GM23338 (cell line): ENCODE measurements at regions not wholly inside any gene's neighbourhood (a gene's known extent, or its start where the extent isn't known, plus 50 kb on each side); places are given as distances from the start of the nearest gene placed in this dataset.

ENCODE experiments used
- ATAC-seq: fragments of 200-7000 bp; cut with Tn5 transposase; 3 replicates; pipeline ENCODE4 v1.9.1; 2020
- DNase-seq: peaks from one replicate; pipeline ENCODE4 v3.0.0-alpha.2; 2015; ENCODE audit warnings: low spot score
- H2AFZ ChIP-seq: fragments of 200-600 bp; sonication (generic); 2 replicates; pipeline ENCODE4 v1.8.0; 2016; ENCODE audit warnings: antibody characterized with exemption, mild to moderate bottlenecking, moderate library complexity
- H3F3A ChIP-seq: fragments of 200-600 bp; sonication (generic); replicated peaks from 2 replicates; pipeline ENCODE4 v1.8.0; 2017; ENCODE audit warnings: antibody characterized with exemption, mixed run types, low read depth
- H3K27ac ChIP-seq: fragments of 200-600 bp; sonication (generic); 2 replicates; pipeline ENCODE4 v1.6.1; 2016; ENCODE audit warnings: low read depth
- H3K27me3 ChIP-seq: fragments of 200-600 bp; sonication (generic); 2 replicates; pipeline ENCODE4 v1.8.0; 2016; ENCODE audit warnings: mild to moderate bottlenecking, mixed run types, moderate library complexity; ENCODE audit not compliant: insufficient read depth
- H3K36me3 ChIP-seq: fragments of 200-600 bp; sonication (generic); 2 replicates; pipeline ENCODE4 v1.8.0; 2016; ENCODE audit warnings: mild to moderate bottlenecking; ENCODE audit not compliant: insufficient read depth
- H3K4me1 ChIP-seq: fragments of 200-600 bp; sonication (generic); 2 replicates; pipeline ENCODE4 v1.8.0; 2016; ENCODE audit warnings: mild to moderate bottlenecking, moderate library complexity; ENCODE audit not compliant: insufficient read depth
- H3K4me2 ChIP-seq: fragments of 200-600 bp; sonication (generic); 2 replicates; pipeline ENCODE4 v1.7.1; 2017; ENCODE audit warnings: mixed run types
- H3K4me3 ChIP-seq: fragments of 200-600 bp; sonication (generic); 2 replicates; pipeline ENCODE4 v1.6.1; 2016; ENCODE audit warnings: mixed run types
- H3K79me2 ChIP-seq: fragments of 200-600 bp; sonication (generic); replicated peaks from 2 replicates; pipeline ENCODE4 v1.8.0; 2017; ENCODE audit warnings: mild to moderate bottlenecking; ENCODE audit not compliant: insufficient read depth
- H3K9me2 ChIP-seq: fragments of 200-600 bp; sonication (generic); 2 replicates; pipeline ENCODE4 v1.8.0; 2017; ENCODE audit not compliant: insufficient read depth
- H4K20me1 ChIP-seq: fragments of 200-600 bp; sonication (generic); replicated peaks from 2 replicates; pipeline ENCODE4 v1.8.0; 2017; ENCODE audit warnings: mild to moderate bottlenecking; ENCODE audit not compliant: insufficient read depth
- H3K27ac Mint-ChIP-seq: 2 replicates; pipeline ENCODE4 v1.8.0; 2020; ENCODE audit warnings: inconsistent platforms, mild to moderate bottlenecking, moderate library complexity, mixed read lengths
- H3K27me3 Mint-ChIP-seq: 3 replicates; pipeline ENCODE4 v1.8.0; 2022; ENCODE audit warnings: low read depth, mild to moderate bottlenecking, moderate library complexity, mixed read lengths, inconsistent platforms; ENCODE audit not compliant: insufficient read depth, poor library complexity
- H3K36me3 Mint-ChIP-seq: 3 replicates; pipeline ENCODE4 v1.8.0; 2021; ENCODE audit warnings: low read depth, mild to moderate bottlenecking, inconsistent platforms, moderate library complexity, mixed read lengths
- H3K4me1 Mint-ChIP-seq: 3 replicates; pipeline ENCODE4 v1.8.0; 2020; ENCODE audit warnings: mild to moderate bottlenecking, inconsistent platforms, mixed read lengths
- H3K4me3 Mint-ChIP-seq: 3 replicates; pipeline ENCODE4 v1.8.0; 2021; ENCODE audit warnings: moderate library complexity, mild to moderate bottlenecking, inconsistent platforms, mixed read lengths
- H3K9me3 Mint-ChIP-seq: 3 replicates; pipeline ENCODE4 v1.8.0; 2020; ENCODE audit warnings: moderate library complexity, mild to moderate bottlenecking, inconsistent platforms, mixed read lengths
- CREB1 ChIP-seq: fragments of 250-450 bp; sonication (Bioruptor Pico); IDR thresholded peaks from 2 replicates; pipeline ENCODE4 v1.5.0; 2020; ENCODE audit warnings: low read depth, mild to moderate bottlenecking, moderate library complexity
- EZH2 ChIP-seq: fragments of 200-600 bp; sonication (generic); IDR thresholded peaks from one replicate; pipeline ENCODE4 v1.8.0; 2017; ENCODE audit warnings: antibody characterized with exemption, mild to moderate bottlenecking, low read depth; ENCODE audit not compliant: unreplicated experiment
- EZH2phosphoT487 ChIP-seq: fragments of 200-600 bp; sonication (generic); IDR thresholded peaks from one replicate; pipeline ENCODE4 v1.8.1; 2018; ENCODE audit warnings: antibody characterized with exemption; ENCODE audit not compliant: unreplicated experiment
- JUNB ChIP-seq: IDR thresholded peaks from one replicate; pipeline ENCODE4 v1.6.1; 2016; ENCODE audit warnings: antibody characterized with exemption; ENCODE audit not compliant: unreplicated experiment
- NANOG ChIP-seq: IDR thresholded peaks from 2 replicates; pipeline ENCODE4 v1.6.1; 2016; ENCODE audit warnings: antibody characterized with exemption, borderline replicate concordance
- POLR2AphosphoS5 ChIP-seq: IDR thresholded peaks from 2 replicates; pipeline ENCODE4 v1.6.1; 2016; ENCODE audit warnings: antibody characterized with exemption, low read depth
- STAT1 ChIP-seq: IDR thresholded peaks from one replicate; pipeline ENCODE4 v1.6.1; 2016; ENCODE audit warnings: antibody characterized with exemption; ENCODE audit not compliant: unreplicated experiment
- ZNF114 ChIP-seq: fragments of 250-450 bp; sonication (Bioruptor Pico); IDR thresholded peaks from 2 replicates; pipeline ENCODE4 v1.5.0; 2020; ENCODE audit warnings: mild to moderate bottlenecking, moderate library complexity
- ZNF331 ChIP-seq: fragments of 250-450 bp; sonication (Bioruptor Pico); IDR thresholded peaks from 2 replicates; pipeline ENCODE4 v1.5.0; 2020; ENCODE audit warnings: low read depth, mild to moderate bottlenecking, moderate library complexity
- ZNF462 ChIP-seq: fragments of 250-450 bp; sonication (Bioruptor Pico); IDR thresholded peaks from 2 replicates; pipeline ENCODE4 v1.5.0; 2020; ENCODE audit warnings: mild to moderate bottlenecking, moderate library complexity
- TF ChIP-seq, protein P1 (sequence below), 2 experiments: fragments of 200-600 bp in 1 of 2; sonication (generic) in 1 of 2; conservative IDR thresholded peaks; 2 replicates each; pipeline versions ENCODE4 v1.5.1 to v1.6.1; 2016 to 2017; ENCODE audit warnings: antibody characterized with exemption in 2 of 2, low read depth in 2 of 2, mild to moderate bottlenecking in 2 of 2, moderate library complexity in 1 of 2
- TF ChIP-seq, protein P2 (sequence below): IDR thresholded peaks from 2 replicates; pipeline ENCODE4 v1.6.1; 2016; ENCODE audit warnings: antibody characterized with exemption
- TF ChIP-seq, protein P3 (sequence below): IDR thresholded peaks from one replicate; pipeline ENCODE4 v1.6.1; 2018; ENCODE audit warnings: antibody characterized with exemption; ENCODE audit not compliant: unreplicated experiment

DNA sequence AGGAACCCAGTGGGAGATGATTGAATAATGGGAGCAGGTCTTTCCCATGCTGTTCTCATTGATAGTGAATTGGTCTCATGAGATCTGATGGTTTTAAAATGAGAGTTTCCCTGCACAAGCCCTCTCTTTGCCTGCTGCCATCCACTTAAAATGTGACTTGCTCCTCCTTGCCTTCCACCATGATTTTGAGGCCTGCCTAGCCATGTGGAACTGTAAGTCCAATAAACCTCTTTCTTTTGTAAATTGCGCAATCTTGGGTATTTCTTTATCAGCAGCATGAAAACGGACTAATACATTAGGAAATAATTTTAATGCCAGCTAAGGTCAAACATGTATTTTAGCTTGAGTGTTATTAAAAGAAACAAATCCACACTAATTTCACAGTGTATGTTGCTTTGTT is 517.6 kb upstream of the ALCAM start:
- Mint-ChIP-seq H3K4me3 (no peak overlapping the region), H3K27ac (no peak overlapping the region), H3K4me1 (peaks cover 33% of the 10 kb centered on the region), H3K27me3 (no peaks in the 10 kb centered on the region), H3K36me3 (peaks cover 47% of the 10 kb centered on the region), H3K9me3 (peaks cover 40% of the 10 kb centered on the region)
- H3K4me2 ChIP-seq, result no peak overlapping the region
- no peak overlapping the region for H2AFZ ChIP-seq
- no peaks in the 10 kb centered on the region for H3K27me3 ChIP-seq
- H3K36me3 ChIP-seq, result no peaks in the 10 kb centered on the region; the same call in 1 of the 2 replicates
- no peaks in the 10 kb centered on the region for H3K9me2 ChIP-seq
- peaks cover 40% of the 10 kb centered on the region for H3K4me1 ChIP-seq
- no peak overlapping the region for H3K27ac ChIP-seq
- no peaks in the 10 kb centered on the region for H4K20me1 ChIP-seq
- DNase-seq (no peak), ATAC-seq (no peak)
- no peaks in the 10 kb centered on the region for H3K79me2 ChIP-seq
- H3K4me3 ChIP-seq, result no peak overlapping the region
- H3F3A ChIP-seq, result no peaks in the 10 kb centered on the region
- TF ChIP-seq ZNF462 (no peak), ZNF114 (CRISPR knock-in tag) (no peak), ZNF331 (CRISPR knock-in tag) (no peak), STAT1 (no peak), EZH2 (no peak), EZH2phosphoT487 (no peak), CREB1 (CRISPR knock-in tag) (no peak), NANOG (no peak), JUNB (no peak), POLR2AphosphoS5 (no peak)
- TF ChIP-seq, protein P1, sequence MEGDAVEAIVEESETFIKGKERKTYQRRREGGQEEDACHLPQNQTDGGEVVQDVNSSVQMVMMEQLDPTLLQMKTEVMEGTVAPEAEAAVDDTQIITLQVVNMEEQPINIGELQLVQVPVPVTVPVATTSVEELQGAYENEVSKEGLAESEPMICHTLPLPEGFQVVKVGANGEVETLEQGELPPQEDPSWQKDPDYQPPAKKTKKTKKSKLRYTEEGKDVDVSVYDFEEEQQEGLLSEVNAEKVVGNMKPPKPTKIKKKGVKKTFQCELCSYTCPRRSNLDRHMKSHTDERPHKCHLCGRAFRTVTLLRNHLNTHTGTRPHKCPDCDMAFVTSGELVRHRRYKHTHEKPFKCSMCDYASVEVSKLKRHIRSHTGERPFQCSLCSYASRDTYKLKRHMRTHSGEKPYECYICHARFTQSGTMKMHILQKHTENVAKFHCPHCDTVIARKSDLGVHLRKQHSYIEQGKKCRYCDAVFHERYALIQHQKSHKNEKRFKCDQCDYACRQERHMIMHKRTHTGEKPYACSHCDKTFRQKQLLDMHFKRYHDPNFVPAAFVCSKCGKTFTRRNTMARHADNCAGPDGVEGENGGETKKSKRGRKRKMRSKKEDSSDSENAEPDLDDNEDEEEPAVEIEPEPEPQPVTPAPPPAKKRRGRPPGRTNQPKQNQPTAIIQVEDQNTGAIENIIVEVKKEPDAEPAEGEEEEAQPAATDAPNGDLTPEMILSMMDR (conservative IDR thresholded peaks at IDR 0.05; ENCODE audit: low read depth in 2 of 2), result no peak
- TF ChIP-seq, protein P2, sequence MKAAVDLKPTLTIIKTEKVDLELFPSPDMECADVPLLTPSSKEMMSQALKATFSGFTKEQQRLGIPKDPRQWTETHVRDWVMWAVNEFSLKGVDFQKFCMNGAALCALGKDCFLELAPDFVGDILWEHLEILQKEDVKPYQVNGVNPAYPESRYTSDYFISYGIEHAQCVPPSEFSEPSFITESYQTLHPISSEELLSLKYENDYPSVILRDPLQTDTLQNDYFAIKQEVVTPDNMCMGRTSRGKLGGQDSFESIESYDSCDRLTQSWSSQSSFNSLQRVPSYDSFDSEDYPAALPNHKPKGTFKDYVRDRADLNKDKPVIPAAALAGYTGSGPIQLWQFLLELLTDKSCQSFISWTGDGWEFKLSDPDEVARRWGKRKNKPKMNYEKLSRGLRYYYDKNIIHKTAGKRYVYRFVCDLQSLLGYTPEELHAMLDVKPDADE, result no peak
- TF ChIP-seq, protein P3, sequence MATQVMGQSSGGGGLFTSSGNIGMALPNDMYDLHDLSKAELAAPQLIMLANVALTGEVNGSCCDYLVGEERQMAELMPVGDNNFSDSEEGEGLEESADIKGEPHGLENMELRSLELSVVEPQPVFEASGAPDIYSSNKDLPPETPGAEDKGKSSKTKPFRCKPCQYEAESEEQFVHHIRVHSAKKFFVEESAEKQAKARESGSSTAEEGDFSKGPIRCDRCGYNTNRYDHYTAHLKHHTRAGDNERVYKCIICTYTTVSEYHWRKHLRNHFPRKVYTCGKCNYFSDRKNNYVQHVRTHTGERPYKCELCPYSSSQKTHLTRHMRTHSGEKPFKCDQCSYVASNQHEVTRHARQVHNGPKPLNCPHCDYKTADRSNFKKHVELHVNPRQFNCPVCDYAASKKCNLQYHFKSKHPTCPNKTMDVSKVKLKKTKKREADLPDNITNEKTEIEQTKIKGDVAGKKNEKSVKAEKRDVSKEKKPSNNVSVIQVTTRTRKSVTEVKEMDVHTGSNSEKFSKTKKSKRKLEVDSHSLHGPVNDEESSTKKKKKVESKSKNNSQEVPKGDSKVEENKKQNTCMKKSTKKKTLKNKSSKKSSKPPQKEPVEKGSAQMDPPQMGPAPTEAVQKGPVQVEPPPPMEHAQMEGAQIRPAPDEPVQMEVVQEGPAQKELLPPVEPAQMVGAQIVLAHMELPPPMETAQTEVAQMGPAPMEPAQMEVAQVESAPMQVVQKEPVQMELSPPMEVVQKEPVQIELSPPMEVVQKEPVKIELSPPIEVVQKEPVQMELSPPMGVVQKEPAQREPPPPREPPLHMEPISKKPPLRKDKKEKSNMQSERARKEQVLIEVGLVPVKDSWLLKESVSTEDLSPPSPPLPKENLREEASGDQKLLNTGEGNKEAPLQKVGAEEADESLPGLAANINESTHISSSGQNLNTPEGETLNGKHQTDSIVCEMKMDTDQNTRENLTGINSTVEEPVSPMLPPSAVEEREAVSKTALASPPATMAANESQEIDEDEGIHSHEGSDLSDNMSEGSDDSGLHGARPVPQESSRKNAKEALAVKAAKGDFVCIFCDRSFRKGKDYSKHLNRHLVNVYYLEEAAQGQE, result no peak
